HG02678 (cell line): ENCODE measurements at regions not wholly inside any gene's neighbourhood (a gene's known extent, or its start where the extent isn't known, plus 50 kb on each side); places are given as distances from the start of the nearest gene placed in this dataset.
A peak's percentile ranks its signal among the peaks of the same experiment; 100 is the strongest.
"Not testable (repeated sequence)": the region's sequence is repeated elsewhere in the genome, so short reads cannot be mapped to it uniquely, and the experiment has no call there.

Experiments
- ATAC-seq: cut with Tn5 transposase; IDR thresholded peaks from one replicate; pipeline ENCODE4 v1.9.1; 2021; ENCODE audit warnings: mild to moderate bottlenecking, moderate library complexity; ENCODE audit not compliant: unreplicated experiment

DNA sequence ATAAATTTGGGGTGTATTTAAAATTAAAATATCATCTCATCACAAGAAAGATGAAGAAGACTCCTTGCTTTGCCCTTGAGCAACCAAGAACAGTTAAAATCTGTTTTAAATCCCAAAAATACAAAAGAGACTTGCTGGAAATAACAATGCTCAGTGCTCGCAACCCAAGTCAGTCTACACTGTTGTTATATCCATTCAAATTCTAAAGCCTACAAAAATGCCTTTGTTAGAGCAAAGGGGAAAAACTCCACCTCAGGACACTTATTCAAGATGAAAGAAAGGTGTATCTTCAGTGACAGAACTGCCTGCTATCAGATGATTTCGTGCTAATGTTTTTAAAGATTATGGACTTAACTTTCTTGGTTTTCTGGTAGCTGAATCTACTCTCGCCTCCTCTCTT lies 111.9 kb upstream of the TANK start:
- ATAC-seq, result no peak

- ATAC-seq, result no peak
These were observed 110.7 kb upstream of the TANK start for GRCh38 chr2:161049559-161049958.

GRCh38 chr2:161052214-161052613 lies 108.0 kb upstream of the TANK start:
- ATAC-seq, result no peak

- ATAC-seq, result no peak
These were observed 104.9 kb upstream of the TANK start for GRCh38 chr2:161055289-161055688.

GRCh38 chr2:161059388-161059787 lies 100.8 kb upstream of the TANK start:
- no peak for ATAC-seq

DNA sequence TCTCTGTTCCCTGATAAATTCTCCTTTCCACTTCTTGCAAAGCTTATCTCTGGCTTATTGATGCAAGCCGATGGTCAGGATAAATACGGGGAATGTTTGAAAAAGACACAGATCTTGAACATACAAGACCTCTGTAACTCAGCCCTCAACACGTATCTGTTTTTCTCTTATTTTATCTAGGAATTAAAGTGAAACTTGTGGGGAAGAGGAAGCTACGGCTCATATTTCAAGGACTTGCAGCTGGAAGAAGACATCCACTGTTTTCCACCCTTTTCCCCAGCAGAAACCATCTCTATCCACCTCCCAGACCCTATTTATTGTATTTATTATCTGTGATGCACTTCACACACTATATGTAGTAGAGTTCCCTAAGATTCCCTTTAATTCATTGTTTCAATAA lies 98.4 kb upstream of the TANK start:
- ATAC-seq, result no peak

DNA sequence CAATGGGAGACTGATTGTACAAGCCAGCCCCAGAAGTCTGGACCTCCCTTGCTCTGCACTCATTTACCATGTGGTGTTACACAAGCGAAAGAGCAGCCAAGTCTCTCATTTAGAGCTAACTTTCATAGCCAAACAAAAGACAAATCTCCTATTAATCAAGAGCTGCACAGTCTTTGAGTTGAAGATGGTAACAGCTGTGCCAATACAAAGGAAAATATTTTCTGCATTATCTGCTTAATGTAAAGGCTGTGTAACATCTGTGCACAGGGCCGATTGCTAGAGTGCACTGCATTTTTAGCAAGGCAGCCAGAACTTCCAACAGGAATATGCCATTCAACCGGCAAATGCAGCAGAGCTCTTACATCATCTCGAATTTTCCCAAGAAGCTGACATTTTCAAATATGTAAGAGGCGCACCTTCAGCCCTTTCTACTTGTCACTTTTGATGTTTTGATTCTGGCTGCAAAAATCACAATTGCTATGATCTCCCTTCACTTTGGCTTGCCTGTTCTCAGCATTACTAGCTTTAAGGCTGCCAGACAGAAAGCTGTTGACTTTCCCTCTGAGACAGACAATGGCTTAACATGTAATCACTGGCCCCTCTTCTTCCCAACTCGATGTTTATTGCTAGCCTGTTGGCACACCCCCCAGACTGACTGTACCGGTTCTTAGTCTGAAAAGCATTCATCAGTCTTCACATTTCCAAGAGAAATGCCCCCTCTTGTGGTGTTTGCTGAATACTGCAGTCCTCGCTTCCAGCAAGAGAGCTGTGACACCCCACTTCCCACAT lies 96.9 kb upstream of the TANK start:
- ATAC-seq, result peak; percentile 94

GRCh38 chr2:161063946-161064306 lies 96.3 kb upstream of the TANK start:
- ATAC-seq, result peak; percentile 34

GRCh38 chr2:161067846-161068350 lies 92.3 kb upstream of the TANK start:
- no peak for ATAC-seq

DNA sequence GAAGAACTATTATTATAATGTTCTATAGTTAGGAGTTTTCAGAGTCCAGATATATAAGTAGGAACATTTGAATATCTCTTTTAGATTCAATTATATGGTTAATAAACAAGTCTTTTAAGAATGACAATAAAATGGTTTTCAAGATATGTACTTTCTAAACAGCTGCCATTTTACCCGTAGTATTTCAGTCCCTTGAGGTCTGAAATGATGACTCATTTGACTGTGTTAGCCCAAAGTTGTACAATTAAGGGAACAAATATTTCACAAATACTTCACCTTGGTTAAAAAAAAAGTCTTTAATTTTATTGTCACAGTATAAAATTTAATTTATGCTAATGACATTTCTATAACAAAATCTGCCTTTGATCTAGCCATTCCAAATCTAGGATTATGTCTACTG lies 91.6 kb upstream of the TANK start:
- ATAC-seq, result no peak

DNA sequence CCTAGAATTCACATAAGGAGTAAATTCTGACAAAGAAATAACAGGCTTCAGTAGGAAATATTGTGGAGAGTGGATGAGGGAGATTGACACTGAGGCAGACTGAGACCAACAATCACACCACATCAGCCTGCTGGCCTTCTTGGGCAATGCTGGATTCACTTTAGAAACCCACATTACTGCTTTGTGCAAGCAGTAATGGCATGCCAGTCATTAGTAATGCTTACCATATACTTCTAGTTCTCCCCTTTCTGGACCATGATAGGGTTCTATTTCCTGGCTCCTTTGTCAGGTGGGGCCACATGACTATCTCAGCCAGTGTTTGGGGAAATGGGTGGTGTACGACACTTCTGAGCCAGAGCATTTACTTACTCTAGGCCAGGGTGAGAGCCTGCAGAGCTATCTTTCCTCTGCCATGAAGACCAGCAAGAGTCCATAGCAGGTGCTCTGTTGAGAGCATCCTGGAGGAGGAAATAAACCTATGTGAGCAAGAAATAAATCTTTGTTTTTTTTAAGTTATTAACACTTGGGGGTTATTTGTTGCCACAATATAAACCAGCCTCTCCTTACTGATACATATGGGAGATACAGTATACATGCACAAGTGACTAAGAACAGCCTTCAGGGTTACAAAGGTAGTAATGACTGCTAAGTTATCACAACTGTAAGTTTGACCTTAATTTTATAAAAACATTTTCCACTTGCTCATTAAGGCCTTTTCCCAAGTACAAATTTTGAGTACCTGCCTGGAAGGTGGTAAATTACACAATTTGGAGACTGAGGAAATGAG lies 89.3 kb upstream of the TANK start:
- ATAC-seq, result no peak

DNA sequence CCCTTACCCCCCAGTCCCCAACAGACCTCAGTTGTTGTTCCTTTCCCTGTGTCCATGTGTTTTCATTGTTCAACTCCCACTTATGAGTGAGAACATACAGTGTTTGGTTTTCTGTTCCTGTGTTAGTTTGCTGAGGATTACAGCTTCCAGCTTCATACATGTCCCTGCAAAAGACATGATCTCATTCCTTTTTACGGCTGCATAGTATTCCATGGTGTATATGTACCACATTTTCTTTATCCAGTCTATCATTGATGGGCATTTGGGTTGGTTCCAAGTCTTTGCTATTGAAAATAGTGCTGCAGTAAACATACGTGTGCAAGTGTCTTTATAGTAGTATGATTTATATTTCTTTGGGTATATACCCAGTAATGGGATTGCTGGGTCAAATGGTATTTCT lies 87.8 kb upstream of the TANK start:
- not testable (repeated sequence) for ATAC-seq

DNA sequence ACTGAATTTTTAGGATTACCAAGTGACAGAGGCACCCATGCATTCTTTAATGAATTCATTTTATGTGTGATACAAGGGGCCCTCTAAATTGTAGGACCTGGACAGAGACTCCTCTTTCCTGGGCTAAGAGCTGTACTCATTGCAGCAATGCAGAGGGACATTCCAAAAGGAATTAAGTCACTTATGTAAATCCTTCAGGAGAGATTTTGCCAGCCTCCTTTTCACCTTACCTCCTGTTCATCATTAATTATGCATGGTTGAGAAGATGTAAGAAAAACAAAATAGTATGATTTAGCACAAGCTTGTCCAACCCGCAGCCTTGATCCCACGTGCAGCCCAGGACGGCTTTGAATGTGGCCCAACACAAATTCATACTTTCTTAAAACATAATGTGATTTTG lies 84.5 kb upstream of the TANK start:
- ATAC-seq, result no peak

- no peak for ATAC-seq
These were observed 83.3 kb upstream of the TANK start for GRCh38 chr2:161076936-161077335.

- ATAC-seq, result peak; percentile 88
These were observed 82.6 kb upstream of the TANK start for GRCh38 chr2:161077367-161078210.

GRCh38 chr2:161078211-161078539 lies 82.1 kb upstream of the TANK start:
- no peak for ATAC-seq

DNA sequence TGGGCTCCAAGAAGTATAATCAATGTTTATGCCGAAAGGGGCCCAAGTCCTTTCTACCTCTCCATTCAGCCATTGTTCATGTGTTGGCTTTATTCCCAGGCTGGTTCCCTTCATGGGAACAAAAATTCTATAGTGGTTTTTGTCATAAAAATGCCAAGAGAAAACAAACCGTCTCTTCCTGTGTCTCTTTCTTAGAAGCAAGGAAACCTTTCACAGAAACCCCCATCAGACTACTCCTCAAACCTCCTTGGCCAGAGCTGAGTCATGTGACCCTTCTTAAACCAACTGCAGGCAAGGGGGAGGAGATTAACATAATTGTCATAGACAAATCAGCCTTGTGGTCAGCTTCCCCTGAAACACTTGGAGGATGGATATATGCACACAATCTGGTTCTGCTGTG lies 75.1 kb upstream of the TANK start:
- no peak for ATAC-seq

DNA sequence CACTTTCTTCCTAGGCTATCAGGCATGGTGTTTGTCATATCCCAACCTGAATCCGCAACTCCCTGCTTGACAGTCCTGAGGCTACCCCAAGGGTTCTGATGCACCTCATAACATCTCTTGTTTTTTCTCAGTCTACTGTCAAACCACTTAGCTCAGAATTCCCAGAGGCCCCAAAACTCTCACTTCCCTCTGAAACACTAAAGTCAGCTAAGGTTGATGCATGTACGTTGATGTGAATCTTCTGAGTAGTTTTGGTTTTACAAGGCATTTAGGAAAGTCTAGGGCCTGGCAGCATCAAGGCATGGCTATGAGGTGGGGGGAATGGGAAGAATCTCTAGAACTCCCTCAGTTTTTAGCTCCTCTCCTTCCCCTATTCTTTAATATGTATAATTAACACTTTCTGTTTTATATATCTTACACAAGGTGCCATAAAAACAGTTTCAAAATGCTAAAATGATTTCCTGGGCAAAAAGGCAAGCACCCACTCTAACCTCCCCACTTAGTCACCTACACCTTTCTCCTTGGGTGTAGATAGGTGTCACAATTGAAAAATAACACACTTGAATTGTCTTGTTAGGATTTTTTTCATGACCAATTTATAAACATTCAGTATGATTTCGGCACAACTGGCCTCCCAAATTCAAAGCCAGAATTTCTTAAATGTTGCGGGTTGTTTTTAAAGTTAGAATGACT lies 71.4 kb upstream of the TANK start:
- peak; percentile 81 for ATAC-seq

DNA sequence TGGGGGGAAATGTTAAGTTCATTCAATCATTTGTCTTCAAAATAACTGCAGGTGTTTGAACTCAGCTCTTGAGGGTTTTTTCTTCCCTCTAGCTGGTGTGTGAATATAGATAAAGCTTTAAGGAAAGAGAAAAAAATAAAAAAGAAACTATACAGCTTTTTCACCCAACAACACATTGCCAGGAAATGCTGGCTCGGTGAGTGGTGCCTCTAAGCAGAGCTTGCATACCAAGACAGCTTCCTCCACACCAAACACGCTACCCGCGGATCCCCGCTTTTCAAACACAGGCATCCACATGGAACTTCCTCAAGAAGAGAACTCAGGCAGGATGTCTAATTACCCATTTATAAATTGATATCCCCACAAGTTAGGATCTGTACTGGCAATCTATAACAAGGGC lies 69.8 kb upstream of the TANK start:
- peak; percentile 60 for ATAC-seq

DNA sequence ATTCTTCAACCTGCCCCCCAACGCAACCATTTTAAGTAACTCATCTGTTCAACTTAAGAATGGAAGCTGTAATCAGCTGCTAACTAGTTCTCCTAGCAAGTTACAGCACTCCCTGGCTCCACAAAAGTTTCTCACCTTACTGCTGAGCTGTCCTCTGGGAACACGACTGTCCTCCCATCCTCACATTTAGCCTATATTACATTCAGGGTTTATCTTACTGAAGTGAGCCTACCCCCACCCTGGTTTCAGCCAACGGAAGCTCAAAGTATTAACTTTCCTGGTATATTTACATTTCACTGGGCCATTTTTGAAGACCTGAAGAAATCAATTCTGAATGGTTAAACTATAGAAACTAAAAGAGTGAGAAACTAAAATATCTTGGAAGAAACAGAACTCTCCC lies 64.9 kb upstream of the TANK start:
- no peak for ATAC-seq

GRCh38 chr2:161096336-161096735 lies 63.9 kb upstream of the TANK start:
- ATAC-seq, result no peak
